H4 (cell line): ENCODE measurements at regions not wholly inside any gene's neighbourhood (a gene's known extent, or its start where the extent isn't known, plus 50 kb on each side); places are given as distances from the start of the nearest gene placed in this dataset.

Experiments
- DNase-seq: peaks from one replicate; pipeline ENCODE4 v3.0.0-alpha.2; 2015; ENCODE audit warnings: low spot score

GRCh38 chr13:33372251-33372919 lies 86.8 kb upstream of the STARD13 start:
- DNase-seq, result no peak

GRCh38 chr13:33373624-33374023 lies 88.1 kb upstream of the STARD13 start:
- DNase-seq, result no peak

- DNase-seq, result no peak
These were observed 89.9 kb upstream of the STARD13 start for GRCh38 chr13:33375421-33375820.

- DNase-seq, result no peak
These were observed 90.7 kb upstream of the STARD13 start for GRCh38 chr13:33376212-33376611.

- DNase-seq, result no peak
These were observed 91.9 kb upstream of the STARD13 start for GRCh38 chr13:33377411-33377810.

- DNase-seq, result no peak
These were observed 92.3 kb upstream of the STARD13 start for GRCh38 chr13:33377825-33378224.

- no peak for DNase-seq
These were observed 94.1 kb upstream of the STARD13 start for GRCh38 chr13:33379608-33380007.

GRCh38 chr13:33380487-33381079 lies 95.0 kb upstream of the STARD13 start:
- no peak for DNase-seq

- no peak for DNase-seq
These were observed 95.6 kb upstream of the STARD13 start for GRCh38 chr13:33381180-33381579.

- DNase-seq, result no peak
These were observed 96.4 kb upstream of the STARD13 start for GRCh38 chr13:33381906-33382305.

- no peak for DNase-seq
These were observed 98.4 kb upstream of the STARD13 start for GRCh38 chr13:33383724-33384577.

- peak; percentile 36 for DNase-seq
These were observed 102.9 kb upstream of the STARD13 start for GRCh38 chr13:33388286-33388998.

- no peak for DNase-seq
These were observed 107.3 kb upstream of the STARD13 start for GRCh38 chr13:33392794-33393405.

- DNase-seq, result no peak
These were observed 108.9 kb upstream of the STARD13 start for GRCh38 chr13:33394294-33394932.

- DNase-seq, result no peak
These were observed 115.7 kb upstream of the STARD13 start for GRCh38 chr13:33401238-33401637.

GRCh38 chr13:33402975-33403374 lies 117.4 kb upstream of the STARD13 start:
- DNase-seq, result no peak

GRCh38 chr13:33403807-33404362 lies 118.3 kb upstream of the STARD13 start:
- DNase-seq, result no peak

GRCh38 chr13:33405371-33405770 lies 119.8 kb upstream of the STARD13 start:
- no peak for DNase-seq

- no peak for DNase-seq
These were observed 124.3 kb upstream of the STARD13 start for GRCh38 chr13:33409673-33410510.

- no peak for DNase-seq
These were observed 125.1 kb upstream of the STARD13 start for GRCh38 chr13:33410619-33411018.
